ENCODE measurements at regions not wholly inside any gene's neighbourhood (a gene's known extent, or its start where the extent isn't known, plus 50 kb on each side); places are given as distances from the start of the nearest gene placed in this dataset.

DNA sequence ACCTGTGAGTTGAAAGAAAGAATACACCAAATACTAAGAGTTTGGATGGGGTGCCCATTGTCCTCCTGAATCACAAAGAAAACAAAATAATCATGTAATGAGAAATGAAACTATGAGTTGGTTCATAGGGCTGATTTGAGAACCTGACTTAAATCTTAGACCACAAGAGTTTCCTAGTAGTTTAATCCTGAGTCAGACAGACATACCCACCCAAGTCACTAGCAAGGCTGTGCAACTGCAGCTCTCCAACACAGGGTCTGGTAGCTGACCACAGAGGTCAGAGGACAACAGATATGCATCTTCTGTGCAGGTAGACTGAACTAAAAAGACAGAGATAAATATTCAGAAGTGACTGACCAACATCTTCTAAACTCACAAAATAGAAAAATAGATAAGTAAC lies 296.3 kb upstream of the TMCO5A start:
- H3K4me3 ChIP-seq, result no peak overlapping the region
- H3K9me3 ChIP-seq, result no peaks in the 10 kb centered on the region
- no peaks in the 10 kb centered on the region for H3K36me3 ChIP-seq
- no peak for DNase-seq
- no peaks in the 10 kb centered on the region for H3K4me1 ChIP-seq
- no peaks in the 10 kb centered on the region for H3K27me3 ChIP-seq
- H3K27ac ChIP-seq, result no peak overlapping the region
- intact Hi-C loops (cut with DNase I; ENCODE audit: low total_unique reads), result no loop called here
- TF ChIP-seq, protein P1, sequence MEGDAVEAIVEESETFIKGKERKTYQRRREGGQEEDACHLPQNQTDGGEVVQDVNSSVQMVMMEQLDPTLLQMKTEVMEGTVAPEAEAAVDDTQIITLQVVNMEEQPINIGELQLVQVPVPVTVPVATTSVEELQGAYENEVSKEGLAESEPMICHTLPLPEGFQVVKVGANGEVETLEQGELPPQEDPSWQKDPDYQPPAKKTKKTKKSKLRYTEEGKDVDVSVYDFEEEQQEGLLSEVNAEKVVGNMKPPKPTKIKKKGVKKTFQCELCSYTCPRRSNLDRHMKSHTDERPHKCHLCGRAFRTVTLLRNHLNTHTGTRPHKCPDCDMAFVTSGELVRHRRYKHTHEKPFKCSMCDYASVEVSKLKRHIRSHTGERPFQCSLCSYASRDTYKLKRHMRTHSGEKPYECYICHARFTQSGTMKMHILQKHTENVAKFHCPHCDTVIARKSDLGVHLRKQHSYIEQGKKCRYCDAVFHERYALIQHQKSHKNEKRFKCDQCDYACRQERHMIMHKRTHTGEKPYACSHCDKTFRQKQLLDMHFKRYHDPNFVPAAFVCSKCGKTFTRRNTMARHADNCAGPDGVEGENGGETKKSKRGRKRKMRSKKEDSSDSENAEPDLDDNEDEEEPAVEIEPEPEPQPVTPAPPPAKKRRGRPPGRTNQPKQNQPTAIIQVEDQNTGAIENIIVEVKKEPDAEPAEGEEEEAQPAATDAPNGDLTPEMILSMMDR (IDR thresholded peaks at IDR 0.05), result no peak

DNA sequence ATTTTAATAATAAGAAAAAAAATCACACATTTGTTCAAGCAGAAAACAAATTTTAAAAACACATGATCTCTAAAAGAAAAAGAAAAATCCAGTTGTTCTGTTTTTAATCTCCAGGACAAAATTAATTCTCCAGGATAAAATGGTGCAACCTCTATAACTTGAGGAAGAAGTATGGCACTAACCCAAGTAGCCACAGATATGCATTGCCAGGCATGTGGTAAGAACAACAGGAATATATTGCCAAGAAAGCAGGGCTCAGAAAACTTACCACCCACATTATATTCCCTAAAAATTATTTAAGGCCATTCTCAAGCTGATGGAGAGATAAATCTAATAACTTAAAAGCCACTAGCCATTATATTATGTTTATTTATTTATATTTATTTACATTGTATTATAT lies 295.7 kb upstream of the TMCO5A start:
- no peak for DNase-seq
- Histone ChIP-seq H3K27me3 (no peaks in the 10 kb centered on the region), H3K9me3 (no peaks in the 10 kb centered on the region), H3K4me3 (no peak overlapping the region), H3K27ac (no peak overlapping the region), H3K36me3 (no peaks in the 10 kb centered on the region), H3K4me1 (no peaks in the 10 kb centered on the region)
- intact Hi-C loops (cut with DNase I; ENCODE audit: low total_unique reads), result no loop called here
- TF ChIP-seq, protein P1 (IDR thresholded peaks at IDR 0.05), result no peak

DNA sequence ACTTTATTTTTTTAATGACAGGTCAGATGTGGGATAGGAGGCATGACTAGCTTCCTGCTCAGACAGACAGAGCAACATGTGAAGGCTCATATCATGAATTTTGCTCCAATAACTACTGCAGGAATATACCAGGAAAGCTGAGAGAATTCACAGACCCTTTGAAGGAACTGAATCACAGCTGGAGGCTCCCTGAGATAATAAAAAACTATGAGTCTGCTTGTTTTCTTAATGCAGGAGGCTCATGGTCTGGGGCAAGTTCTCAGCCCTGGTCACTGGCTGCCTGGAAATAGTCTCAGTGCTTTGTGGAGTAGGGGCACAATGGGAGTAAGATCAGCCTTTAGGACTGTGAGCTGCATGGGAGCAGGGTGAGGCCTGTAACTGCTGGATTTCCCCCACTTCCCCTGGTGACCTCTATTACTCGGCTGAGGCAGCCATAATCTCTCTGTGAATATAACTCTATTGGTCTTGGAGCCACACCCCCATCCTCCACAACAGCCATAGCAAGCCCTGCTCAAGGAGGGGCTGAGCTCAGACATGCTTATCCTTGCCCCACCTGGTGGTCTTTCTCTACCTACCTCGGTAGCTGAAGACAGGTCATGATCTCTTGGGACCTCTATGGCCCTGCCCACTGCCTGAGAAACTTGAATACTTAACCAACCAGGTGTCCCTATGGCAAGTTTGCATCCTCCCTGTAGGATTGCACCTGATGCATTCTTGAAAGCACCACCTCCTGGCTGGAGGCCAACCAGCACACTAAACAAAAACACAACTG lies 281.6 kb upstream of the TMCO5A start:
- no peaks in the 10 kb centered on the region for H3K4me1 ChIP-seq
- H3K4me3 ChIP-seq, result no peak overlapping the region
- peaks cover 0 to 19% (median 19%) of the 10 kb centered on the region in 3 donors for H3K9me3 ChIP-seq
- H3K27me3 ChIP-seq, result no peaks in the 10 kb centered on the region
- DNase-seq, result no peak
- intact Hi-C loops (cut with DNase I; ENCODE audit: low total_unique reads), result no loop called here
- TF ChIP-seq, protein P1 (IDR thresholded peaks at IDR 0.05), result no peak
- H3K36me3 ChIP-seq, result no peaks in the 10 kb centered on the region
- no peak overlapping the region for H3K27ac ChIP-seq

DNA sequence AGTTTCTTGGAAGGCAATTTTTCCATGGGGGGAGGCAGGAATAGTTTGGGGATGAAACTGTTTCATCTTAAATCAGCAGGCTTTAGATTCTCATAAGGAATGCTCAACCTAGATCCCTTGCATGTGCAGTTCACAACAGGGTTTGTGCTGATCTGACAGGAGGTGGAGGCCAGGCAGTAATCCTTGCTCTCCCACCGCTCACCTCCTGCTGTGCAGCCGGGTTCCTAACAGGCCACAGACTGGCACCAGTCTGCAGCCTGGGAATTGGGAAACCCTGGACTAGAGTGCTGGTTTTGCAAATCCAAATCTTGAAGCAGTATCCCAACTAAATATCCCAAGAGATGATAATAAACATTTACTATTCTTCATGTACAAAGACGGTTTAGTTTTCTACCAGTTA lies 256.3 kb upstream of the TMCO5A start:
- no peak for DNase-seq
- intact Hi-C loops (cut with DNase I; ENCODE audit: low total_unique reads), result no loop called here
- Histone ChIP-seq H3K36me3 (no peaks in the 10 kb centered on the region), H3K27ac (no peak overlapping the region), H3K4me3 (no peak overlapping the region), H3K9me3 (no peaks in the 10 kb centered on the region), H3K27me3 (no peaks in the 10 kb centered on the region), H3K4me1 (peaks cover 0 to 32% (median 2%) of the 10 kb centered on the region in 4 donors)
- TF ChIP-seq, protein P1 (IDR thresholded peaks at IDR 0.05), result no peak

DNA sequence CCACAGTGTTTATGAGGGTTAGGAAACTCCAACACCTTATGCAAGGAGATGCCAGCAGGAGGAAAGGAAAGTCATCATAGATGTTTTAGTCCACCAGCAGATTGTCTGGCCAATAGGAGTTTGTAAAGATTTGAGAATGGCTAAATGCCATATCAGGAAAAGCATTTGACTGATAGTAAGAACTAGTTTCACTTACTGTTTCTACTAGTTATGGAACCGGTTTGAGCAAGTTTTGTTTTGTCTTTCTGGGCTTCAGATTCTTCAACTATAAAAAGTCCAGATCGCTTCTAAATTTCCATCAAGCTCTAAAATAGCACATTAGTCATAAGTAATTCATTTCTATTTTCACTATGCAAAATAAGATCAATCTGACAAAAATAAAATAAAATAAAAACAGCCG lies 254.8 kb upstream of the TMCO5A start:
- Histone ChIP-seq H3K9me3 (no peaks in the 10 kb centered on the region), H3K36me3 (no peaks in the 10 kb centered on the region), H3K4me3 (no peak overlapping the region), H3K27ac (peak overlapping the region; percentile 43 to 52), H3K4me1 (peaks cover 0 to 32% (median 2%) of the 10 kb centered on the region in 4 donors), H3K27me3 (no peaks in the 10 kb centered on the region)
- TF ChIP-seq, protein P1 (IDR thresholded peaks at IDR 0.05), result no peak
- intact Hi-C loops (cut with DNase I; ENCODE audit: low total_unique reads), result no loop called here
- no peak for DNase-seq

All from tibial artery (tissue), 4 donors.